ENCODE measurements at regions not wholly inside any gene's neighbourhood (a gene's known extent, or its start where the extent isn't known, plus 50 kb on each side); places are given as distances from the start of the nearest gene placed in this dataset.

DNA sequence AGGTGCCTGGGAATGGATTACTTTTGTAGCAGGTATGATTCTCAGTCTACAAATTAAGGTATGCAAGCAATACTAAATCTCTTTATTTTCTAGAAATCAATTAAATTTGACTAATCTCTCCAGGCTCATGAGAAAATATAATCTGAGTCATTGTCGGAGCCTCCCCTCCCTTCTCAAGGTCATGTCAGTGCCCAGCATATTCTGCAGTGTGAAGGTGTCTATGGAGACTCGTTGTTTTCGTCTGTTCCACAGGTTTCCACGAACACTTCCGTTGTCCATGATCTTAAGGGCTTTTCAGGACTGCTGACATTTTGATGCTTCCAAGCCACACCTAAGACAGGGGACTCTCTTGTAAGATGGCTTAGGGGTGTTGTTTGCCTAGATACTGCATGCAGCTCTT is 56.6 kb upstream of the SCOC start:
- H3K27ac ChIP-seq: no peak overlapping the region
- H4K20me1 ChIP-seq: no peaks in the 10 kb centered on the region
- no peak overlapping the region for H3K4me3 ChIP-seq
- H3K9me3 ChIP-seq: peaks cover 5% of the 10 kb centered on the region; the same call in 1 of the 2 replicates
- no peaks in the 10 kb centered on the region for H3K36me3 ChIP-seq
- H3K9ac ChIP-seq: no peak overlapping the region
- no peak overlapping the region for H3K4me2 ChIP-seq
- peaks cover 9% of the 10 kb centered on the region for H3K4me1 ChIP-seq
- H3K27me3 ChIP-seq: no peaks in the 10 kb centered on the region
- TF ChIP-seq Cebpa-rat (IDR thresholded peaks at IDR 0.05): no peak

DNA sequence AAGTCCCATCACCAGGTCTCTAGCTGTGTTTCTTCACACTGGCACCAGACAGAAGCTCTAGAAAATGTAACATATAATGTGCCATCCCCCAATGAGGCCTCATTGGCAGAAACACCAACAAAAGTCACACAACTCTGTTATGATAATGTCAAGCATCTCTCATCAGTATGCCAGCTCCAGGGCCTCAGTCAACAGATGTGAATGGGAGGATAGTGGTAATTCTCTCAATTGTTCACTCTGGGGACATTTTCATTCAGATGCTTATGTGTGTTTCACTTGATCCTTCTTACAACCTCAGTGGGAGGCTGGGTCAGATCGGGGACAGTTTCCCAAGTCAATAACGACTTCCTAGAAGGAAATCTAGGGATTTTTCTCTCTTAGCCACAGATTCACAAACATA is 57.5 kb upstream of the SCOC start:
- H3K9me3 ChIP-seq: peaks cover 5% of the 10 kb centered on the region; the same call in 1 of the 2 replicates
- no peak overlapping the region for H3K4me2 ChIP-seq
- H3K4me1 ChIP-seq: peaks cover 18% of the 10 kb centered on the region
- no peaks in the 10 kb centered on the region for H3K36me3 ChIP-seq
- no peaks in the 10 kb centered on the region for H4K20me1 ChIP-seq
- H3K9ac ChIP-seq: no peak overlapping the region
- no peaks in the 10 kb centered on the region for H3K27me3 ChIP-seq
- no peak overlapping the region for H3K27ac ChIP-seq
- no peak for TF ChIP-seq Cebpa-rat (IDR thresholded peaks at IDR 0.05)
- no peak overlapping the region for H3K4me3 ChIP-seq

DNA sequence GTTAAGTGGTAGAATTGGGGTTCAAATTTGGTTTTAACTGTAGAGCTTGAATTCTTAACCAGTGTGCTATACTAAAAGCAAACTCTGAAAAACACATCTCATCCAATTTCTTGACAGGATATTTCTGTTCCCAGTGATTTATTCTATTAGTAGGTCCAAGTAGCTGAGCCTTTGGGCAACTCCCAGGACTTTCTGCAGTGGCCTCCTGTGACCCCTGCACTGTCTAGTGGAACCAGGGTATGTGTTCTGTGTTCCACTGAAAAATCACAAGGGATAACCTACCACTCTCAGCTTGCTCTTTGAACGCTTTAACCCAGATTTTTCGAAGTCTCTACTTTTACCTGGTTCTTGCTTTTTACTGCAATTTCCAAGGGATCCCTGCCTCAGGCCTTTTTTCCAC is 58.0 kb upstream of the SCOC start:
- Histone ChIP-seq H3K9me3 (no peaks in the 10 kb centered on the region), H3K27ac (no peak overlapping the region), H3K36me3 (no peaks in the 10 kb centered on the region), H3K27me3 (no peaks in the 10 kb centered on the region), H3K4me1 (peaks cover 23% of the 10 kb centered on the region), H3K4me3 (no peak overlapping the region), H3K4me2 (no peak overlapping the region), H4K20me1 (no peaks in the 10 kb centered on the region), H3K9ac (no peak overlapping the region)
- TF ChIP-seq Cebpa-rat (IDR thresholded peaks at IDR 0.05): no peak

DNA sequence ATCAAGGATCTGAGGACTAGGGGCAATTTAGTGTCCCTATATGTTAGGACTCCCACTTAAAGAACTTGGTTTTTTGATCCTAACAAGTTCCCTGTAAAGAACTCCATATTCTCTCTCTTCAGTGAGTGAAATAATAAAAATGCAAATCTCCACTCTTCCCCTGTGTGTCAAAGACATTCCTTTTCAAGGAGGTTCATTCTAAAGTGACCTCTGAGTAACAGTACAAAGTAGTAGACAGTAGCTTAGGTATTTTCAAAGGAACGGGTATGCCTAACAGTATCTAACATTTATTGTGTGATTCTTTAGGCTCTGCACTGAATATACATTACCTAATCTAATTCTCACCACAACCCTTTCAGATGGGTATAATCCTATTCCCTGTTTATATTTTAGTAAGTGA is 58.4 kb upstream of the SCOC start:
- H3K9me3 ChIP-seq: no peaks in the 10 kb centered on the region
- H3K27me3 ChIP-seq: no peaks in the 10 kb centered on the region
- no peak overlapping the region for H3K4me3 ChIP-seq
- H3K4me1 ChIP-seq: peaks cover 26% of the 10 kb centered on the region
- H4K20me1 ChIP-seq: no peaks in the 10 kb centered on the region
- H3K9ac ChIP-seq: no peak overlapping the region
- H3K27ac ChIP-seq: no peak overlapping the region
- no peak for TF ChIP-seq Cebpa-rat (IDR thresholded peaks at IDR 0.05)
- H3K4me2 ChIP-seq: no peak overlapping the region
- H3K36me3 ChIP-seq: no peaks in the 10 kb centered on the region

DNA sequence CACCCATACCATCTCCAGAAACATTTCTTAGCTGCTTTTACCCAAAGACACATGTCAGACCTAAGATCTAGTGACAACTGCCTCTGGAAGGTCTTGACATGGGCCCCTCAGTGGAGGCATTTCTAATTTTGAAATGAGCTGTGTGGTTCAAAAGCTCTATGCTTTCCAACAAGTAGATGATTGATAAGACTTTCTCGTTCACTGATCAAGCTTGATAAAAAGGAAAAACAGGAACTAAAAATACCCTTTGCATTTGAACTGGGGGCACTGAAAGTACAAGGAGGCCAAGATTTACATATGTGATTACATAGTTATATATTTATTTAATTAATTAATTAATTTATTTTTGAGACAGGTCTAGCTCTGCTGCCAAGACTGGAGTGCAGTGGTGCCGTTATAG is 61.3 kb upstream of the SCOC start:
- H3K9me3 ChIP-seq: no peaks in the 10 kb centered on the region
- H3K27ac ChIP-seq: no peak overlapping the region
- peaks cover 26% of the 10 kb centered on the region for H3K4me1 ChIP-seq
- H3K36me3 ChIP-seq: no peaks in the 10 kb centered on the region
- peak overlapping the region; percentile 51 for H3K4me2 ChIP-seq
- H3K4me3 ChIP-seq: no peak overlapping the region
- no peak for TF ChIP-seq Cebpa-rat (IDR thresholded peaks at IDR 0.05)
- no peaks in the 10 kb centered on the region for H3K27me3 ChIP-seq
- H4K20me1 ChIP-seq: no peaks in the 10 kb centered on the region
- no peak overlapping the region for H3K9ac ChIP-seq

DNA sequence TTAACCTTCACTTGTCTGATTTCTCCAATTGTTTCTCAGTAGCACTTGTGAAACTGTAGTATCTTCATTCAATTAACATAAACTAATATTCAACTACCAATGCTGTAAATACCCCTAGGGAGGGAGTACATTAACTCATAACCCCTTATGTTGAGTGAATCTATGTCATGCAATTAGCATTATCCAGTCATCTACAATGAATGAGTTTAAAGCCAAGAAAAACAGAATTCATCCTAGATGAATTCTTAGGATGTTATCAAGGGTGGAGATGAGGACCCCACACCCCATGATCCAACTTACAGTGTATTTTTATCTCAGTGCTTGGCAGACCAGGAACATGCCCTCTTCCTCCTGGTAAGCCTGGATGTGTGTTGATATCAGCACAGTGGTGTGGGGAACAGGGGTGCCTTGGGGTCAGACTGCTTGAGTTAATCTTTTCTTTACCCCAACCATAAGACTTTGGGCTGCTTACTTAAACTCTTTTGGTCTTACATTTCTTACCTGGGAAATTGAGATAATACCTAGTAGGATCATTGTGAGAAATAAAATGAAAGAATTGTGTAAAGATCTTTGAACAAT is 62.1 kb upstream of the SCOC start:
- Histone ChIP-seq H3K4me3 (no peak overlapping the region), H4K20me1 (no peaks in the 10 kb centered on the region), H3K27me3 (no peaks in the 10 kb centered on the region), H3K4me2 (peak overlapping the region; percentile 51; the same call in 1 of the 2 replicates), H3K9ac (no peak overlapping the region), H3K9me3 (no peaks in the 10 kb centered on the region), H3K27ac (no peak overlapping the region), H3K4me1 (peaks cover 26% of the 10 kb centered on the region), H3K36me3 (no peaks in the 10 kb centered on the region)
- no peak for TF ChIP-seq Cebpa-rat (IDR thresholded peaks at IDR 0.05)

DNA sequence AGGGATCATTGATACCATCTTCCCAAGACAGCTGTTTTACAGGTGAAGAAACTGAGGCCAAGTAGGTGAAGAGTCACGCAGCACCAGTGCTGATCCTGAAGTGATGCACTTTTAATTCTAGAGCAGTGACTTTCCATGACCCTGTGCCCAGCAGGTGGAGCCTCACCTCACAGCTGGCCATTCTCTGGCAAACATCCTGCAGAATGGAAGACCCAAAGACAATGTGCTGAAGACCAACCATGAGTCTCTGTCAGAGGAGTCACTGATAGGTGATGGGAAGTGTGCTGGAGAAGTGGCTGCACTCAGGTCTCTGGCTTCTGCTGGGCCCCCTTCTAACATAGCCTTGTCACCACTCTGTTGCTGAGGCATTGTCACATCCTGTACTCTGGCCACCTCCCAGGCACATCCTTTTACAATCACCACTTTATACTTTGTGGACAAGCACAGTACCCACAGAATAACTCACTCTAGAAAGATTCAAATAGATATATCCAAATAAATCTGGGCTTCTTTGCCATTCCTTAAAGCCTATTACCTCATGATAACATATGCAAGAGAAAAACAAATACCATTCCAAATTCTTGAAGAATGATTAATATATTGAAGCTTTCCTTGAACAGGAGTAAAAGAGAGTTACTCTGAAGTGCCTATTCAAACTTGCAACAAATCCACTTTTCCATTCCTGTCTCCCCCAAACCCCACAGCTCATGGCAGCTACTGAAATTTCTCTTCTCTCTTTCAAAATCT is 64.1 kb upstream of the SCOC start:
- H3K4me1 ChIP-seq: peaks cover 26% of the 10 kb centered on the region
- H3K27me3 ChIP-seq: no peaks in the 10 kb centered on the region
- no peak for TF ChIP-seq Cebpa-rat (IDR thresholded peaks at IDR 0.05)
- H3K4me3 ChIP-seq: no peak overlapping the region
- H3K27ac ChIP-seq: no peak overlapping the region
- no peak overlapping the region for H3K9ac ChIP-seq
- H3K36me3 ChIP-seq: no peaks in the 10 kb centered on the region
- H3K4me2 ChIP-seq: no peak overlapping the region
- H3K9me3 ChIP-seq: no peaks in the 10 kb centered on the region
- no peaks in the 10 kb centered on the region for H4K20me1 ChIP-seq

DNA sequence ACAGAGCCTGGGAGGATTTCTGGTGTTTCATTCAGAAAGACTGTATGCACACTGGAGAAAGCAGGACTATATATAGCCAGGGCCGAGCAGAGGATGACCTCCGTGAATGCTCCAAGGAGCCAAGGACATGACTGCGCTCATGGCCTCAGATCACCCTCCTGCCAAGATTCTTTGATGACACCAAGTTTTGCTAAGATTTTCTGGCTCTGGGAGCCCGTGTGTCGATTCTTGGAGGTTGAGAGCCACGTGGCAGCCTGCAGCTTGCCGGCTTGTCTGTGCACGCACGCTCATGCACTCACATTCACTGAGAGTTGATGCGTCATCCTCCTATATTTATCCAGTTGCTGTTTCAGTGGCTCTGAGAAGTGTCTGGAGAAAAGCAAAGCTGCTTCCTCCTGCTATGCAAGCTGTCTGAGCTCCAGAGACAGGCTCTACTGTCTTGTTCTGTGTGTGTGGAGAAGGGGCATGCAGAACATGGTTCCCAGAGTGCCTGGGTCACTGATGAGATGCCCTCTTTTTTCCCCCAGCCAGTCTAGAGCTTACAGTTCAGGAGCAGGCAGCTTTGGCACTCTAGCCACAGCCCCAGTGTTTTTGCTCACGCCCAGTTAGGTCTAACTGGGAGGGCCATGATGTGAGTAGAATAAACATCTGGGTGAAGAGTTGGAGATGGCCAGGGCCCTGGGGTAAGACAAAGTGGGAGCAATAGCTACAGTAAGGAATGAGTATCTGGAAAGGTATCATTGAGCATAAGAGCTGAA is 64.9 kb upstream of the SCOC start:
- Histone ChIP-seq H3K4me3 (no peak overlapping the region), H4K20me1 (no peaks in the 10 kb centered on the region), H3K4me2 (no peak overlapping the region), H3K4me1 (peaks cover 26% of the 10 kb centered on the region), H3K36me3 (no peaks in the 10 kb centered on the region), H3K27ac (no peak overlapping the region), H3K9me3 (no peaks in the 10 kb centered on the region), H3K9ac (no peak overlapping the region), H3K27me3 (no peaks in the 10 kb centered on the region)
- no peak for TF ChIP-seq Cebpa-rat (IDR thresholded peaks at IDR 0.05)

DNA sequence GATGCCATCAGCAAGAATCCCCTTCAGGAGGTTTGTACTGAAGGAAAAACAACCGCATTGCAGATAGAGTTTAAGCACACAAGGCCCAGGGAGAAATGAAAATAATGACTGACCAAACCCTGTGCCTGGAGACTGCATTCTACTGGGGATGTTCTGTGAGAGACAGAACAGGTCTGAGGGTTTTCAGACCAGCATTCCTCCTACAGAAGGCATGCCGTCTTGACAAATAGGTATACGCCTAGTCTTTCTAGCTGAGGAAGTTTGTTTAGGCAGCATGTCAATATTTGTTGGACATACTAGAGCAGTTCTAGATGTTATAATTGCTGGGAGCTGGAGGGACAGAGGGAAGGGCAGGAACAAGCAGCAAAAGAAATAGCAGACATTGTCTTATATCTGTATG is 68.4 kb upstream of the SCOC start:
- no peaks in the 10 kb centered on the region for H3K4me1 ChIP-seq
- no peak overlapping the region for H3K4me2 ChIP-seq
- no peaks in the 10 kb centered on the region for H3K9me3 ChIP-seq
- no peak overlapping the region for H3K4me3 ChIP-seq
- no peak overlapping the region for H3K9ac ChIP-seq
- H3K27ac ChIP-seq: no peak overlapping the region
- H4K20me1 ChIP-seq: no peaks in the 10 kb centered on the region
- no peaks in the 10 kb centered on the region for H3K27me3 ChIP-seq
- no peak for TF ChIP-seq Cebpa-rat (IDR thresholded peaks at IDR 0.05)
- H3K36me3 ChIP-seq: no peaks in the 10 kb centered on the region

DNA sequence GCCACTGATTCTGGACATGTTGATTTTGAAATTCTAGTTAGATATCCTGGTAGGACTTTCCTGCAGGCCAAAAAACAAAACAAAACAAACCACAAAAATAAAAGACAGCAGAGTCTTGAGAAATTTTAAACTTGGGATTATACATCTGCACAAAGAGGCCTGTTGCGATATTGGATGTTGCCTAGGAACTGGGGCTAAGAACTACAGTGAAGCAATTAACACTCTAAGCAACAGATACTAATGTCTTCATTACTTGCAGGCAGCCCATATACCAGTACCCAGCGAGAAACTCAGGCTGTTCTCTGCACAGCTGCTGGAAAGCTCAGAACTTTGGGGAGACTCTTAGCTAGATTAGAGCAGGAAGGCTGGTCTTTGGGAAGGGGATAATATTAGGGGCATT is 69.1 kb upstream of the SCOC start:
- H3K27me3 ChIP-seq: no peaks in the 10 kb centered on the region
- no peak for TF ChIP-seq Cebpa-rat (IDR thresholded peaks at IDR 0.05)
- H3K9ac ChIP-seq: no peak overlapping the region
- H3K36me3 ChIP-seq: no peaks in the 10 kb centered on the region
- no peak overlapping the region for H3K27ac ChIP-seq
- H3K4me3 ChIP-seq: no peak overlapping the region
- no peaks in the 10 kb centered on the region for H4K20me1 ChIP-seq
- H3K9me3 ChIP-seq: no peaks in the 10 kb centered on the region
- no peak overlapping the region for H3K4me2 ChIP-seq
- no peaks in the 10 kb centered on the region for H3K4me1 ChIP-seq
